ENCODE measurements at regions not wholly inside any gene's neighbourhood (a gene's known extent, or its start where the extent isn't known, plus 50 kb on each side); places are given as distances from the start of the nearest gene placed in this dataset.

DNA sequence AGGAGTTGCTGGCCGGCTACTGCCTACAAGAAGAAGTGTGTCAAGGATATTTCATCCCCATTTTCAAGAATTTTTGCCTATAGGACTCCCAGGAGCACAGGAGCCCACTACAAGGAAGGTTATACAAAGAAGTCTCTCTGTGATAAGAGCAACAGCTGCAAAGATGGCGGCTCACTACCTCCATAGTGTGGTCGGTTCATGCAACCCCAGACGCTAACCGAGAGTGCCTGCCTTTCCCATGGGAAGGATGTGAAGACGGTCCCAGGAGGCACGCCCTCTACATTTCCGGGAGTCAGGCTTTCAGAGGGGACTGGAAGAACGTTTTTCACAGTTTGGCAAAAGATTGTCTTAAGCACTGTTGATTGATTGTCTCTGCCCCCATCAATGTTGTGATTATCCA lies 816.3 kb downstream of the QKI start:
- H3K4me2 ChIP-seq = no peak overlapping the region
- no peak overlapping the region for H3K27ac ChIP-seq
- no peaks in the 10 kb centered on the region for H3K27me3 ChIP-seq (ENCODE audit: insufficient read depth, low read depth)
- TF ChIP-seq, protein P1, sequence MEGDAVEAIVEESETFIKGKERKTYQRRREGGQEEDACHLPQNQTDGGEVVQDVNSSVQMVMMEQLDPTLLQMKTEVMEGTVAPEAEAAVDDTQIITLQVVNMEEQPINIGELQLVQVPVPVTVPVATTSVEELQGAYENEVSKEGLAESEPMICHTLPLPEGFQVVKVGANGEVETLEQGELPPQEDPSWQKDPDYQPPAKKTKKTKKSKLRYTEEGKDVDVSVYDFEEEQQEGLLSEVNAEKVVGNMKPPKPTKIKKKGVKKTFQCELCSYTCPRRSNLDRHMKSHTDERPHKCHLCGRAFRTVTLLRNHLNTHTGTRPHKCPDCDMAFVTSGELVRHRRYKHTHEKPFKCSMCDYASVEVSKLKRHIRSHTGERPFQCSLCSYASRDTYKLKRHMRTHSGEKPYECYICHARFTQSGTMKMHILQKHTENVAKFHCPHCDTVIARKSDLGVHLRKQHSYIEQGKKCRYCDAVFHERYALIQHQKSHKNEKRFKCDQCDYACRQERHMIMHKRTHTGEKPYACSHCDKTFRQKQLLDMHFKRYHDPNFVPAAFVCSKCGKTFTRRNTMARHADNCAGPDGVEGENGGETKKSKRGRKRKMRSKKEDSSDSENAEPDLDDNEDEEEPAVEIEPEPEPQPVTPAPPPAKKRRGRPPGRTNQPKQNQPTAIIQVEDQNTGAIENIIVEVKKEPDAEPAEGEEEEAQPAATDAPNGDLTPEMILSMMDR (conservative IDR thresholded peaks at IDR 0.05; ENCODE audit: low read depth, low read length) = no peak
- no peaks in the 10 kb centered on the region for H4K20me1 ChIP-seq (ENCODE audit: insufficient read depth)
- no peak overlapping the region for H3K9ac ChIP-seq
- H2AFZ ChIP-seq (ENCODE audit: low read depth) = no peak overlapping the region
- H3K36me3 ChIP-seq (ENCODE audit: insufficient read depth) = no peaks in the 10 kb centered on the region
- no peaks in the 10 kb centered on the region for H3K79me2 ChIP-seq (ENCODE audit: insufficient read depth, low read depth)
- H3K4me3 ChIP-seq (IDR thresholded peaks at IDR 0.05; ENCODE audit: insufficient read depth, low read depth, low read length) = no peak overlapping the region
- no peaks in the 10 kb centered on the region for H3K4me1 ChIP-seq (ENCODE audit: low read depth, poor library complexity, severe bottlenecking)

DNA sequence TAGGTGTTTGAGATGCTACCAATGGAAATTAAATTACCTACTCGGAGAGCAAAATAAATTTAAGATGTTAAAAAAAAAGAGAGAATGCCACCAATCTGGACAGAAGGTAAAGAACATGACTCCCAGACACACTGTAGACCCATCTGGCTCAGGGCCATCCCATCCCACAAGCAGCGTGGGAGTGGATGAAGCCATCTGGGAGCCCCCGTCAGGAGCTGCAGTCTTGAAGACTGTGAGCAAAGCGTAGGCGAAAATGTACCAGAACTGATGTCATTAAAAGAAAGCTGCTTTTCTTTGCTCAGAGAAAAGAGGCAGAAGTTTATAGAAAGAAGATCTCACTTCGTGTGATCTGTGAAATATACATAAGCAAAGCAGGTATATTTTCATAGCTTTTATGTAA lies 815.7 kb downstream of the QKI start:
- Histone ChIP-seq H3K4me2 (no peak overlapping the region), H3K4me3 (IDR thresholded peaks at IDR 0.05; ENCODE audit: insufficient read depth, low read depth, low read length) (no peak overlapping the region), H2AFZ (ENCODE audit: low read depth) (no peak overlapping the region), H3K9ac (no peak overlapping the region), H3K36me3 (ENCODE audit: insufficient read depth) (no peaks in the 10 kb centered on the region), H4K20me1 (ENCODE audit: insufficient read depth) (no peaks in the 10 kb centered on the region), H3K27me3 (ENCODE audit: insufficient read depth, low read depth) (no peaks in the 10 kb centered on the region), H3K79me2 (ENCODE audit: insufficient read depth, low read depth) (no peaks in the 10 kb centered on the region), H3K27ac (no peak overlapping the region), H3K4me1 (ENCODE audit: low read depth, poor library complexity, severe bottlenecking) (no peaks in the 10 kb centered on the region)
- TF ChIP-seq, protein P1 (conservative IDR thresholded peaks at IDR 0.05; ENCODE audit: low read depth, low read length) = no peak

DNA sequence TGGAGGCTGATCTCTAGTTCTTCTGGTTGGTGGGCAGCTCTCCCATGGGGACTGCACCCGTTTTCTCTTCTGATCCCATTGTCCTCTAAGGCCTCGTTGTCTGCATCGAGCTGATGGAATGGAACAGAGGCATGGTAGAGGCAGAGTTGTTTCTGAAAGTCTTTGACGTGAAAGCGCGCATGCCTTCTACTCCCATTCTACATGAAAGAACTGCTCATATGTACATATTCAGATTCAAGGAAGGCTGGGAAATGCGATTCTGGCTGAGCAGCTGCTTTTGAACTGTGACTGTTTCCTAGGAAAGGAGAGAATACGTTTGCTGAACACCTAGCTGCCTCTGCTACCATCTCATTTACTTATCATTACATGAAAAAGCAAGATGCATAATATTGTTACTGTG lies 815.2 kb downstream of the QKI start:
- no peak overlapping the region for H2AFZ ChIP-seq (ENCODE audit: low read depth)
- H3K4me2 ChIP-seq = no peak overlapping the region
- no peaks in the 10 kb centered on the region for H4K20me1 ChIP-seq (ENCODE audit: insufficient read depth)
- TF ChIP-seq, protein P1 (conservative IDR thresholded peaks at IDR 0.05; ENCODE audit: low read depth, low read length) = no peak
- no peaks in the 10 kb centered on the region for H3K36me3 ChIP-seq (ENCODE audit: insufficient read depth)
- no peaks in the 10 kb centered on the region for H3K79me2 ChIP-seq (ENCODE audit: insufficient read depth, low read depth)
- no peaks in the 10 kb centered on the region for H3K27me3 ChIP-seq (ENCODE audit: insufficient read depth, low read depth)
- no peak overlapping the region for H3K9ac ChIP-seq
- H3K4me3 ChIP-seq (IDR thresholded peaks at IDR 0.05; ENCODE audit: insufficient read depth, low read depth, low read length) = no peak overlapping the region
- H3K4me1 ChIP-seq (ENCODE audit: low read depth, poor library complexity, severe bottlenecking) = no peaks in the 10 kb centered on the region
- no peak overlapping the region for H3K27ac ChIP-seq

DNA sequence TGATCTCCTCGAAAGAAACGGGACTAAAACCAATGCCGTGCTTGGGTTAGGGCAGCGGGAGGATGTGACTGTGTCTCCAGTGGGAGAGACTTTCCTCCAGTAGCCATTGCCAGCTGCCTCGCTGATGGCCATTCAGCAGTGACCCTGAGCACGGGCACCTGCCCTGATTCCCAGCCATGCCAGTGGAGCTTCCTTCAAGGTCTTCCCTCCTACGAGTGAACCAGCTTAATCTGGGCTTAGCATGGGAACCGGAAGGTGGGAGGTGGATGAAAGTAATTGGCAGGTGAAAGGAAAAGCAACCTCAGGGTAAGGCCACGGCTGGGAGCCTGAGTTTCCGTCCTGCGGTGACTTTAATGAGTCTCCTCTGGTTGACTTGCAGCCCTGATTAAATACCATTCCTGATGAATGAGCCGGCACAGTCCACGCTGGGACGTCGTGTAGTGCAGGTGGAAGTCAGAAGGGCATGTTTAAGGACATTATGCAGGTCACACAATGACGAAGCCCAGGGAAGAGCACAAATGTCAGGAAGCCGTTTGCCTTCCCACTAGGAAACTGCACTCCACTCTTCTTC lies 813.5 kb downstream of the QKI start:
- no peaks in the 10 kb centered on the region for H3K4me1 ChIP-seq (ENCODE audit: low read depth, poor library complexity, severe bottlenecking)
- no peak overlapping the region for H3K4me3 ChIP-seq (IDR thresholded peaks at IDR 0.05; ENCODE audit: insufficient read depth, low read depth, low read length)
- H3K36me3 ChIP-seq (ENCODE audit: insufficient read depth) = no peaks in the 10 kb centered on the region
- H3K27ac ChIP-seq = no peak overlapping the region
- H2AFZ ChIP-seq (ENCODE audit: low read depth) = no peak overlapping the region
- no peaks in the 10 kb centered on the region for H4K20me1 ChIP-seq (ENCODE audit: insufficient read depth)
- no peak overlapping the region for H3K4me2 ChIP-seq
- no peaks in the 10 kb centered on the region for H3K27me3 ChIP-seq (ENCODE audit: insufficient read depth, low read depth)
- no peaks in the 10 kb centered on the region for H3K79me2 ChIP-seq (ENCODE audit: insufficient read depth, low read depth)
- H3K9ac ChIP-seq = no peak overlapping the region
- TF ChIP-seq, protein P1 (conservative IDR thresholded peaks at IDR 0.05; ENCODE audit: low read depth, low read length) = no peak
